GM21737 (cell line): ENCODE measurements at regions not wholly inside any gene's neighbourhood (a gene's known extent, or its start where the extent isn't known, plus 50 kb on each side); places are given as distances from the start of the nearest gene placed in this dataset.

Source experiments
- ATAC-seq: cut with Tn5 transposase; IDR thresholded peaks from one replicate; pipeline ENCODE4 v1.9.1; 2021; ENCODE audit warnings: mild to moderate bottlenecking, moderate library complexity; ENCODE audit not compliant: unreplicated experiment

GRCh38 chr17:77481476-77482374 is 341.0 kb downstream of the SEC14L1 start:
- ATAC-seq = no peak

DNA sequence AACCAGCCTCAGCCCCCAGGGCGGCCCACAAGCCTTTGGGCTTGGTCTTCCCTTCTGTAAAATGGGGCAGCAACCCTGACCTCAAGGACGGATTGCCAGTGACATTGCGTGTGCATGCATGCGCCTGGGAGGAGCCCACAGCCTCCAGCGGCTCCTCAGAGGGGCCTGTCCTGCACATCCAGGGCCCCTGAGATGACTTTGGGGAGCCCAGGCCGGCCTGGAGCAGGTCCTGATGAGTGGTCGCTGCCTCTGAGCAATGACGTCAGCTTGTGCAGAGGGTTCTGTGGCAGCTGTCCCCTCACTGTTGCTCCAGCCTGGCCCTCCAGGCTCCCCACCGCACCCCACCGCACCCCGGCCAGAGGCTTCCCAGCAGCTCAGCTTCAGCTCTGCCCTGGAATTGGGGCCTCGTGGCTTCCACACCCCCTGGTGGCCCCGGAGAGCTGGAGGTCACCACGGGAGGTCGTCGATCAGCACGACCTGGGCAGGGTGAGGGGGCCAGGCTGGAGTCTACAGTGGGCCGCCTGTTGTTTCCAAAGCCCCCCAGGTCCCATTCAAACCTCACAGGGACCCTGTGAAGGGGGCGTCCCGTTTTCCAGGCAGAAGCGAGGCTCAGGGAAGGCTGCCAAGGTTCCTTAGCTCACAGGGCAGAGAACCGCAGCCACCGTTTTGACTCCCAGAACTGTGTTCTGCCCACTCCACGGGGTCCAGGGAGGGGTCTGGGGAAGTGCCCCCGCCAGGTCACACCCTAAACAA is 341.8 kb downstream of the SEC14L1 start:
- ATAC-seq = no peak

- no peak for ATAC-seq
Measured at GRCh38 chr17:77483128-77483598, 342.4 kb downstream of the SEC14L1 start.

DNA sequence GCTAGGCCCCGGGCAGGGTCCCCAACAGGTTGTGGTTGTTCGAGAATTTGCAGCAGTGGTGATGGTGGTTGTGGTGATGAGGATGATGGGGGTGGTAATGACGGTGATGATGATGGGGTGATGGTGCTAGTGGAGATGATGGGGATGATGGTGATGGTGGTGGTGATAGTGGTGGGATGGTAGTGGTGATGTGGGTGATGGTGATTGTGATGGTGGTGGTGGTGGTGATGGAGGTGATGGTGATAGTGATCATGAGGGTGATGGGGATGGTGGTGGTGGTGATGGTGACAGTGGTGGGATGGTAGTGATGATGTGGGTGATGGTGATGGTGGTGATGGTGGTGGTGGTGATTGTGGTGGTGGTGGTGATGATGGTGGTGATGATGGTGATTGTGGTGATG is 343.3 kb downstream of the SEC14L1 start:
- ATAC-seq = no peak

- no peak for ATAC-seq
Measured at GRCh38 chr17:77485089-77485833, 344.5 kb downstream of the SEC14L1 start.

DNA sequence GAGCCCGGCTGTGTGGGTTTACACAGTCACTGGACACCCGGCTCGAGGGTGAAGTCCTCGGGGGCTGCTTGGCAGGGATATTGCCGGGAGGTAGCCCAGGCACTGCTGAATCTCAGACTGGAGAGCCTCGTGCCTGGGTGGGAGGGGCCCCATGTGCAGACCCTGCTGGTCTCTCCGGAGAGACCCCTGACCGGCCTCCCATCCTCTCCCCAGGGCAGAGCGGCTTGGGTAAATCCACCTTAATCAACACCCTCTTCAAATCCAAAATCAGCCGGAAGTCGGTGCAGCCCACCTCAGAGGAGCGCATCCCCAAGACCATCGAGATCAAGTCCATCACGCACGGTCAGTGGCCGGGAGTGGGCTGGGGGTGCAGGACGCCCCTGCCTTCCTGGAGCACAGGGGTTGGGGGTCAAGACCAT is 346.5 kb downstream of the SEC14L1 start:
- ATAC-seq = no peak

- ATAC-seq = no peak
Measured at GRCh38 chr17:77487677-77488530, 347.1 kb downstream of the SEC14L1 start.

DNA sequence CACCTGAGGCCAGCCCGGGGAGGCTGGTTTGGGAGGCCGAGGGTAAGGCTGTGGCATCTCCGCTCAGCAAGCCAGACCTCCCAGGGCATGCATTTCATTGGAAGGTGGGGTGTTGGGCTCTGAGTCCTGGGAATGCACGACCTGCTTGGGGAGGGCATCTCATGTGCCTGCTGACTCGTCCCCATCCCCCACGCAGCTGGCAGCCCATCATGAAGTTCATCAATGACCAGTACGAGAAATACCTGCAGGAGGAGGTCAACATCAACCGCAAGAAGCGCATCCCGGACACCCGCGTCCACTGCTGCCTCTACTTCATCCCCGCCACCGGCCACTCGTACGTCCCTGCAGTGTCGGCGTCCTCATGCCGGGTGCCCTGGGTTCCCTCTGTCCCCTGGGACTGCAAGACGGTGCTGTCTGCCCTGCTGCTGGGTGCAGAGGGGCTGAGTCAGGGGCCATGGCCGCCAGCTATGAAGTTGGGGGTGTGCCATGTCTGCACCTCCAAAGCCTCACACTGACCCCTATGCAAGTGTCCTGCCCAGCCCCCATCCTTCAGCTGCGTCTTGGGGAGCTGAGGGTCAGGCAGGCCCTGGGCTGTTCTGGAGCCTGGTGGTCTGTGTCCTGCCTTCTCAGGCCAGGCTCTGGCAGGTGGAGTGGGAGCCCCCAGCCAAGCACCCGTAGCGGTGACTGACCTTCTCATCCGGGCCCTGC is 347.9 kb downstream of the SEC14L1 start:
- ATAC-seq = no peak

- no peak for ATAC-seq
Measured at GRCh38 chr17:77489239-77489892, 348.6 kb downstream of the SEC14L1 start.

DNA sequence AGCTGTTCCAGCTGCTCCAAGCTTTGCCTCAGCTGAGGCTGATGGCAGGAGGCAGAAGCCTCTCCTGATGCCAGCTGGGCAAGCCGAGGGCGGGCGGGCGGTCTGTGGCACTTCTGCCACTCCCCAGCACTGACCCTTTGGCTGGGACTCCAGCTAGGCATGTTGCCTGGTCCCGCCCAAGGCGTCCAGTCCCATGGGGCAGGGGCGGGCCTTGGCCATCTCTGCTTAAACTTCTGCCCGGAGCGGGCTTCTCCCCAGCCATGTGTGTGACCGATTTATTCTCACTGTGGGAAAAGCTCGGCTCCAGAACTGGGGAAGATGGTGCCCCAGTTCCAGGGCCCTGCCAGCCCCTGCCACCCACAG is 349.1 kb downstream of the SEC14L1 start:
- ATAC-seq = no peak

DNA sequence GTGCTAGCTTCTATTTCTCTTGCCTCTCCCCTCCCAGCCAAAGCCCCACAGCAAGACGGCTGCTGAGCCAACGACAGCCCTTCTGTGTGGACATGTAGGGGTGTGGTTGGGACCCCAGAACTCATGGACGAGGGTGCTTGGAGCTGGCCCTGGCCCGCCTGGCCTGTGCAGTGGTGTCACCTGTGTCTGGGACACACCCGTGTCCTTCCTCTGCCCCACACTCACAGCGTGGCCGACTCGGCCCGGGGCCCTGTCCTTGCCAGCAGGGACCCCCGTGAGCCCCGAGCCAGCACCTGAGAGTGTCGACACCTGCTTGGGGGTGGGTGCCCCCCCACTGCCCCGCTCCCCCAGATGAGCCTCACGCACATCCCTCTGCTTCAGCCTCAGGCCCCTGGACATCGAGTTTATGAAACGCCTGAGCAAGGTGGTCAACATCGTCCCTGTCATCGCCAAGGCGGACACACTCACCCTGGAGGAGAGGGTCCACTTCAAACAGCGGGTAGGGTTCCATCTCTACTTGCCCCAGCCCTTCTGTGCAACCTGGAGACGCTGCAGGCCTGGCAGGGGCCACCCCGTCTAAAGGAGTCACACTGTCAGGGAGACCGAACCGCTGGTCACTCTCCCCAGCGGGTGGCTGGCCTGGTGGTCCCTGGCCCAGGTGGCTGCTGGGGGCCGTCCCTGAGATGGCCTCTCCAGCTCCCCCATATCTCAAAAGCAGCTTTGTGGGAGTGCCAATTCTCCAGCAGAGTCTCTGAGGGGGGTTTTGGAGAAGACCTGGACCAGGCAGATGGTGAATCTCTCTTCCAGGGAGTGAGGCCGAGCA is 349.8 kb downstream of the SEC14L1 start:
- ATAC-seq = no peak

GRCh38 chr17:77491921-77492445 is 351.2 kb downstream of the SEC14L1 start:
- no peak for ATAC-seq

GRCh38 chr17:77492446-77493237 is 351.9 kb downstream of the SEC14L1 start:
- ATAC-seq = no peak

DNA sequence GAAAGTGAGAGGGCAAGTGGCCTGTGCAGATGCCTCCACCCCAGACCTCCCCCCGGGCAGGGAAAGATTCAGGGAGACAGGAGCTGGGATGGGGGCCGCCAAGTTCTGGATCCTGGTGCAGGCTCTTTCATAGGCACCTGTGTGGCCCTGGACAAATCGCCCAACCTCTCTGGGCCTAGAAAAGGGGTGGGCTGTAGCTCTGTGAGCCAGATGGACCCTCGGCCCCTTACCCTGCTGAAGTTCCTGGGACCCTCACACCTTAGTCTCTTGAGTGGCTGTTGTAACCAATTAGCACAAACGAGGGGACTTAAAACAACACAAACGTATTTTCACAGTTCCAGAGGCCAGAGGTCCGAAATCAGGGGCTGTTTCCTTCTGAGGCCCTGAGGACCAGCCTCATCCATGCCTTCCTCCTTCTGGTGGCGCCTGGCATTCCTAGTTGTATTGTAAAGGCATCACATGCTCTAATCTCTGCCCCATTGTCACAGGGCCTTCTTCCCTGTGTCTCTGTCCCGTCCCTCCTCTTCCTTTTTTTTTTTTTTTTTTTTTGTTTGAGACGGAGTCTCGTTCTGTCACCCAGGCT is 352.6 kb downstream of the SEC14L1 start:
- no peak for ATAC-seq

- no peak for ATAC-seq
Measured at GRCh38 chr17:77493901-77494663, 353.3 kb downstream of the SEC14L1 start.
